ENCODE measurements at regions not wholly inside any gene's neighbourhood (a gene's known extent, or its start where the extent isn't known, plus 50 kb on each side); places are given as distances from the start of the nearest gene placed in this dataset.
A peak's percentile ranks its signal among the peaks of the same experiment; 100 is the strongest.

- DNase-seq (ENCODE audit: low spot score) = no peak
Observed at GRCh38 chr13:73966331-73966730, 167.9 kb downstream of the KLF12 start.

GRCh38 chr13:73962284-73962683 lies 171.9 kb downstream of the KLF12 start:
- no peak for DNase-seq (ENCODE audit: low spot score)

GRCh38 chr13:73961181-73961580 lies 173.0 kb downstream of the KLF12 start:
- DNase-seq (ENCODE audit: low spot score) = no peak

GRCh38 chr13:73960474-73960873 lies 173.7 kb downstream of the KLF12 start:
- no peak for DNase-seq (ENCODE audit: low spot score)

- no peak for DNase-seq (ENCODE audit: low spot score)
Observed at GRCh38 chr13:73958657-73959397, 175.4 kb downstream of the KLF12 start.

- DNase-seq (ENCODE audit: low spot score) = no peak
Observed at GRCh38 chr13:73957889-73958288, 176.3 kb downstream of the KLF12 start.

- DNase-seq (ENCODE audit: low spot score) = no peak
Observed at GRCh38 chr13:73956795-73957408, 177.3 kb downstream of the KLF12 start.

- no peak for DNase-seq (ENCODE audit: low spot score)
Observed at GRCh38 chr13:73955977-73956500, 178.2 kb downstream of the KLF12 start.

GRCh38 chr13:73954808-73955207 lies 179.4 kb downstream of the KLF12 start:
- DNase-seq (ENCODE audit: low spot score) = no peak

- no peak for DNase-seq (ENCODE audit: low spot score)
Observed at GRCh38 chr13:73952648-73953047, 181.6 kb downstream of the KLF12 start.

- DNase-seq (ENCODE audit: low spot score) = no peak
Observed at GRCh38 chr13:73948848-73949529, 185.2 kb downstream of the KLF12 start.

GRCh38 chr13:73945871-73946270 lies 188.3 kb downstream of the KLF12 start:
- DNase-seq (ENCODE audit: low spot score) = no peak

GRCh38 chr13:73945382-73945781 lies 188.8 kb downstream of the KLF12 start:
- no peak for DNase-seq (ENCODE audit: low spot score)

- no peak for DNase-seq (ENCODE audit: low spot score)
Observed at GRCh38 chr13:73943965-73944233, 190.3 kb downstream of the KLF12 start.

- no peak for DNase-seq (ENCODE audit: low spot score)
Observed at GRCh38 chr13:73943137-73943964, 190.9 kb downstream of the KLF12 start.

GRCh38 chr13:73941752-73942151 lies 192.5 kb downstream of the KLF12 start:
- no peak for DNase-seq (ENCODE audit: low spot score)

GRCh38 chr13:73940098-73940497 lies 194.1 kb downstream of the KLF12 start:
- DNase-seq (ENCODE audit: low spot score) = no peak

- DNase-seq (ENCODE audit: low spot score) = no peak
Observed at GRCh38 chr13:73939603-73940002, 194.6 kb downstream of the KLF12 start.

- DNase-seq (ENCODE audit: low spot score) = no peak
Observed at GRCh38 chr13:73939071-73939380, 195.2 kb downstream of the KLF12 start.

GRCh38 chr13:73938372-73939070 lies 195.7 kb downstream of the KLF12 start:
- peak; percentile 67 for DNase-seq (ENCODE audit: low spot score)

- no peak for DNase-seq (ENCODE audit: low spot score)
Observed at GRCh38 chr13:73937441-73937840, 196.8 kb downstream of the KLF12 start.

- no peak for DNase-seq (ENCODE audit: low spot score)
Observed at GRCh38 chr13:73935991-73936390, 198.2 kb downstream of the KLF12 start.

Measured in AG20443 (cell line).